ENCODE measurements at regions not wholly inside any gene's neighbourhood (a gene's known extent, or its start where the extent isn't known, plus 50 kb on each side); places are given as distances from the start of the nearest gene placed in this dataset.

GRCh38 chr14:101132051-101132571 is 228.6 kb upstream of the RTL1 start:
- ATAC-seq (no peak), DNase-seq (ENCODE audit: low read depth, low spot score) (no peak)
- ChIA-PET CTCF (no interaction called here), RAD21 (ENCODE audit: low non-redundant PET in 1 of 2, low total read pairs in 2 of 2, uncharacterized antibody in 2 of 2, unreplicated experiment in 2 of 2) (no interaction called here), POLR2A (no interaction called here)
- Histone ChIP-seq H3K9ac (ENCODE audit: low read length) (no peak overlapping the region), H3K4me3 (replicated peaks in 1 of 2; ENCODE audit: low read depth in 1 of 2, low read length in 2 of 2) (no peak overlapping the region), H3K4me1 (ENCODE audit: control insufficient read depth in 1 of 2, insufficient read depth in 2 of 2, low read length in 2 of 2) (no peaks in the 10 kb centered on the region), H3K79me2 (ENCODE audit: insufficient read depth, low read length) (no peaks in the 10 kb centered on the region), H2AFZ (ENCODE audit: low read depth, low read length, poor library complexity, severe bottlenecking) (no peak overlapping the region), H4K20me1 (ENCODE audit: insufficient read depth) (no peaks in the 10 kb centered on the region), H3K9me2 (ENCODE audit: insufficient read depth) (no peaks in the 10 kb centered on the region), H3K4me2 (ENCODE audit: low read length) (no peak overlapping the region), H3K27ac (ENCODE audit: low read depth, low read length) (no peak overlapping the region), H3K36me3 (ENCODE audit: control insufficient read depth in 1 of 2, insufficient read depth in 2 of 2, low read length in 2 of 2) (no peaks in the 10 kb centered on the region), H3K9me3 (ENCODE audit: control insufficient read depth in 1 of 2, insufficient read depth in 1 of 2, low read depth in 1 of 2, low read length in 2 of 2) (no peaks in the 10 kb centered on the region), H3K27me3 (ENCODE audit: insufficient read depth, low read length) (0 out of 2 replicates have a peak, but pooled peaks cover 16% of the 10 kb centered on the region)
- intact Hi-C loops (cut with micrococcal nuclease) = no loop called here
- TF ChIP-seq EZH2phosphoT487 (IDR thresholded peaks at IDR 0.05; ENCODE audit: borderline replicate concordance) (no peak), RAD21 (IDR thresholded peaks at IDR 0.05; ENCODE audit: low read depth) (no peak), POLR2A (IDR thresholded peaks at IDR 0.05; ENCODE audit: borderline replicate concordance, extremely low read depth, insufficient read depth, insufficient read length) (no peak), FOSL1 (IDR thresholded peaks at IDR 0.05; ENCODE audit: low read depth) (no peak)
- no TSS peak for BruUV-seq (replicated peaks)

GRCh38 chr14:101132588-101132987 is 229.1 kb upstream of the RTL1 start:
- CTCF ChIA-PET = no interaction called here
- TF ChIP-seq TCF7L2 (IDR thresholded peaks at IDR 0.05; ENCODE audit: borderline replicate concordance, extremely low read depth, insufficient read depth, insufficient read length) (no peak), ZBTB33 (IDR thresholded peaks at IDR 0.05; ENCODE audit: extremely low read depth, insufficient replicate concordance, low read length) (no peak), MAX (IDR thresholded peaks at IDR 0.05) (no peak)

More at GRCh38 chr14:101132588-101132987, 229.1 kb upstream of the RTL1 start:
- no peak overlapping the region for H3K4me2 ChIP-seq (ENCODE audit: low read length)
- H3K79me2 ChIP-seq (ENCODE audit: insufficient read depth, low read length) = no peaks in the 10 kb centered on the region
- ChIA-PET POLR2A (no interaction called here), RAD21 (ENCODE audit: low non-redundant PET in 1 of 2, low total read pairs in 2 of 2, uncharacterized antibody in 2 of 2, unreplicated experiment in 2 of 2) (no interaction called here)
- H3K36me3 ChIP-seq (ENCODE audit: control insufficient read depth in 1 of 2, insufficient read depth in 2 of 2, low read length in 2 of 2) = no peaks in the 10 kb centered on the region
- no peak for DNase-seq (ENCODE audit: low read depth, low spot score)
- H3K4me1 ChIP-seq (ENCODE audit: control insufficient read depth in 1 of 2, insufficient read depth in 2 of 2, low read length in 2 of 2) = no peaks in the 10 kb centered on the region
- H3K9me2 ChIP-seq (ENCODE audit: insufficient read depth) = no peaks in the 10 kb centered on the region
- no peaks in the 10 kb centered on the region for H4K20me1 ChIP-seq (ENCODE audit: insufficient read depth)
- no peak overlapping the region for H2AFZ ChIP-seq (ENCODE audit: low read depth, low read length, poor library complexity, severe bottlenecking)
- H3K27me3 ChIP-seq (ENCODE audit: insufficient read depth, low read length) = 0 out of 2 replicates have a peak, but pooled peaks cover 16% of the 10 kb centered on the region
- no peak for ATAC-seq
- BruUV-seq (replicated peaks) = no TSS peak
- H3K9me3 ChIP-seq (ENCODE audit: control insufficient read depth in 1 of 2, insufficient read depth in 1 of 2, low read depth in 1 of 2, low read length in 2 of 2) = no peaks in the 10 kb centered on the region
- no peak overlapping the region for H3K4me3 ChIP-seq (replicated peaks in 1 of 2; ENCODE audit: low read depth in 1 of 2, low read length in 2 of 2)
- intact Hi-C loops (cut with micrococcal nuclease) = no loop called here
- no peak overlapping the region for H3K9ac ChIP-seq (ENCODE audit: low read length)
- H3K27ac ChIP-seq (ENCODE audit: low read depth, low read length) = no peak overlapping the region
